ENCODE measurements at regions not wholly inside any gene's neighbourhood (a gene's known extent, or its start where the extent isn't known, plus 50 kb on each side); places are given as distances from the start of the nearest gene placed in this dataset.

DNA sequence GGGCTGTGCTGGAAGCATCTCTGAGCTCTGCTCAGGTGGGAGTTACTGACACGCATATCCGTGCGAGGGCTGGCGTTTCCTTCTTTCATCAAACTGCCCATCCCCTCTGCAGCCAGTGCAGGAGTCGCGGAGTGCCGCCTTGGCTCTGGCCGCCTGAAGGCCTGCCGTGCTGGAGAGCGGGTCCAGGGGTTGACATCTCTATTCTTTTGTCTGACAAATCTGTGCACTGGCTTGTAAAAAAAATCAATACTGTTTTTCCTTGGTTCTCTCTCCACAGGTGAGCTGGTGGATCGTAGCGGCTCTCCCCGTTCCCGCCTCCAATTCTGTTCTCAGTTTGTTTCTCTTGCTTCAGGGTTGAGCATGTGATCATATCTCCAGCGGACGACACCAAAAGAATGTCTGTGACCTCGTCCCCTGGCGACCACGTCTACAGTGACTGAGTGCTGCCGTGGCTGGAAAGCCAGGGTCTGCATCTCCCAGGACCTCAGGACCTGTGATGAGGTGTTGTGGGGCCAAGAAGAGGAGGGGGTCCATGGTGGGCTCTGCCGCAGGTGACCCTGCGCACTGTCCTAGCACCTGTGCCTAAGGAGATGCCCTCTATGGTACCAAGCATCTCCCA is 214.3 kb upstream of the IRX4 start:
- no peak for TF ChIP-seq CTCF (IDR thresholded peaks at IDR 0.05; ENCODE audit: low read depth, low read length, poor library complexity, severe bottlenecking)
- no peak for TF ChIP-seq EZH2phosphoT487 (IDR thresholded peaks at IDR 0.05; ENCODE audit: borderline replicate concordance, low read length)

All from DOHH2 (cell line).